Stimulated activated naive CD8-positive, alpha-beta T cell treated with anti-CD3 and anti-CD28 coated beads, Interleukin-15, Interleukin-2, amounts not matched to agents 100 U/mL and 50 U/mL, for 24 hours (primary cell): ENCODE measurements at regions not wholly inside any gene's neighbourhood (a gene's known extent, or its start where the extent isn't known, plus 50 kb on each side); places are given as distances from the start of the nearest gene placed in this dataset.

ENCODE experiments used
- ATAC-seq: fragments of 150-1000 bp; cut with Tn5 transposase; one replicate; pipeline ENCODE4 v1.10.0; 2021
- DNase-seq: peaks from one replicate; pipeline ENCODE4 v3.0.0; 2021

DNA sequence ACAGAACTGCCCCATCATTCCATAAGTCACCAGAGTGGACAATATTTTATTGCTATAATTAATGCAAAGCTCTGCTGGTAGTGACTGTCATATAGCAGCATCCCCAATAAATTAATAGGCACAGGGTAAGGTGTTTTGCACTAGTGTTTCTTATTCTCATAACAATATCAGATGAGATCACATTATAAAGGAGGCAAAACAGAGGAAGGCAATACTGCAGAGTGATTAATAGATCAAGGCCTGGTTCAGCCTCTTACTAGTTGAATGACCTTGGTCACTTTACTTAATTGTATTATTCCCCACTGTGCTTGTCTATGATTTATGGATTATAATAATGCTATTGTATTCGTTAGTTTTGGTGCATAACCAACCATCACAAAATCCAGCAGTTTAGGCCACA lies 784.8 kb downstream of the VRK1 start:
- no peak for DNase-seq
- ATAC-seq: no peak

DNA sequence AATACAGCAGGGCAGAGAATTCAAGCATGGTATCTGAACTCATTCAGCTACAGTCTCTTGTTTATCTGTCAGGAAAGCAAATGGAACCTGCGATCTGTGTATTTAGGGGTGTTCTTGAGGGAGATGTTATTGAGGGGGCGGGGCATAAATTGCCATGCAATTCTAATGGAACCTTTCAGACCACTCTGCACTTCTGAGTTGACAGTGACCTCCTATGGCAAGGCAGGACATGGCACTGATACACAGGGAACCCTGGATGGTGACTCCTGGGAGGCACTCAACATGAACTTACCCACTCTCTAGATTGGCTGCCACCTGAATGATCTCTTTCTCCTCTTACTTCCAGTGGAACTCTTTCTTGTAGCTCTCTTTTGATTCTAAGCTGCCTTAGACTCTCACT lies 787.3 kb downstream of the VRK1 start:
- DNase-seq (no peak), ATAC-seq (no peak)

DNA sequence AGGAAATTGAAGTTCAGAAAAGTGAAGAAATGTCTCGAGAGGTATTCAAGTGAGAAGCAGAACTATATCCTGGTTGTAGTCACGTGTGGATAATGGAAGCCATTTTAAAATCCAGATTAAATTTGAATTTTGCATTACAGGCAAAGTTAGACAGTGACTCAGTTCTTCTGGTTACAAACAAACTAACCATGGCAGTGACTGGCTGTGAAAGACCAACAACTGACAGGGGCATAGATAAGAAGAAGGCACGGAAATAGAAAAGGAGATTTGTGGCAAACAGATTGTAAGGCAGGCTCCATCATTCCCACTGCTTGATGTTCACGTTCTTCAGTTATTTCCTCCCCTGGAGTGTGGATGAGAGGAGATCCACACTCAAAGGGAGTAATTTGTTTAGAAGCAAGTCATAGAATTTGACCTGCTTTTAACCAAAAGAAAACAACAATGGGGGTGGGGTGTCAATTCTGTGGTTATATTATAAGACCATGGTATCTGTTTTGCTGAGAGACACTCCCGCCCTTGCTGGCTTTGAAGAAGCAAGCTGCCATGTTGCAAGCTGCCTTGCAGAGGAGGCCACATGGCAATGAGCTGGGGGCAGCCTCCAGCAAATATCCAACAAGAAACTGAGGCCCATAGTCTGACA lies 795.3 kb downstream of the VRK1 start:
- ATAC-seq (no peak), DNase-seq (no peak)

GRCh38 chr14:97594306-97594705 lies 797.1 kb downstream of the VRK1 start:
- DNase-seq (no peak), ATAC-seq (no peak)

- ATAC-seq: peak; percentile 69
- peak; percentile 30 for DNase-seq
Measured at GRCh38 chr14:97602438-97603117, 805.4 kb downstream of the VRK1 start.

GRCh38 chr14:97603201-97603600 lies 806.0 kb downstream of the VRK1 start:
- no peak for DNase-seq
- ATAC-seq: peak; percentile 85

DNA sequence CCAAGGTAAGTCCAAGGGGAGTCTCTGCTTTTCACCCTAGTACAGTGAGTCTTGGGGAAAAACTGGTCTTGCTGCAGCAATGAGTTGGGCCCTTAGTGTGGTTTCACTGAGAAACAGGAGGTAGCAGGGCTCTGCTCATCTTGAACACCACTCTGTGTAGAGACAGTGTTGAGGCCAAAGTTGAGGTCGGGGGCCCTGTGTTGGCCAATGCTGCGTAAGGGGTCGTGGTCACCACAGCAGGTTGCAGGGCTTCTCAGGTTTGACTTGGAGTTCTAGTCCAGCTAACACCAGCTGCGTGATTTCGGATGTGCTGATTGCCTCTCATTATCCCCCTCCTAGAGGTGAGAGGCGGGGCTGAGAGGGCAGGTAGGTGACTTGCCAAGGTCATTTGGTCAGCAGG lies 807.5 kb downstream of the VRK1 start:
- DNase-seq (no peak), ATAC-seq (no peak)

DNA sequence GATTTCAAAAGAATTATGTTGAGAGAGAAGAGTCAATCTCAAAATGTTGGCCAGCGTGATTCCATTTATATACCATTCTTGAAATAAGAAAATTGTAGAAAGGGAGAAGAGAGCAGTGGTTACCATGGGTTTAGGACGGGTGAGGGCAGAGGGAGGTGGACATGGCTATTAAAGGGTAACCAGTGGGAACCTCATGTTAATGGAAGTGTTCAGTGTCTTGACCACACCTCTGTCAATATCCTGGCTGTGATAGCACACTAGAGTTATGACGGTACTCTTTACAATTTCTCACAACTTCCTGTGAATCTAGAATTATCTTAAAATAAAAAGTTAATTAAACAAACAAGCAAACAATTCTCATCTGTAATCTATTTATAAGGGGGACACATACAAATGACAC lies 821.2 kb downstream of the VRK1 start:
- DNase-seq (no peak), ATAC-seq (no peak)

GRCh38 chr14:97618917-97619690 lies 821.9 kb downstream of the VRK1 start:
- no peak for ATAC-seq
- no peak for DNase-seq

DNA sequence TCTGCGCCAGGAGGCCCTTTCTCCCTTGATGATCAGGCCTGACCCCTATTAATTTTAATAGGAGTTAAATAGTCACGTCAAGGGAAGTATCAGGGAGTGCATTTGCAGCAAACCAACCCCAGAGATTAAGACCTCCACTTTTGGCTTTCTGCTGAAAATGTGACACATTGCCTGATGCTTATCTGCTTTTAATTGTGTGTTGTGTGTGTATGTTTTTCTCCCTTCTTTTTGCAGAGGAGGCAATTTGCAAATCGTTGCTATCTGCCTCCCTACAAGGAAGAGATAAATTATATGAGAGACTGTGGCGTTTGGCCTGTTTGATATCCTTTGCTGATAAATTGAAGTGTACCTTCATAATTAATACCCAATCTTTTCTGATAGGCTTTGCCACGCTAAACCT lies 822.9 kb downstream of the VRK1 start:
- DNase-seq (no peak), ATAC-seq (no peak)

- no peak for DNase-seq
- no peak for ATAC-seq
Measured at GRCh38 chr14:97624985-97625384, 827.8 kb downstream of the VRK1 start.

GRCh38 chr14:97625477-97625876 lies 828.3 kb downstream of the VRK1 start:
- DNase-seq: no peak
- no peak for ATAC-seq

DNA sequence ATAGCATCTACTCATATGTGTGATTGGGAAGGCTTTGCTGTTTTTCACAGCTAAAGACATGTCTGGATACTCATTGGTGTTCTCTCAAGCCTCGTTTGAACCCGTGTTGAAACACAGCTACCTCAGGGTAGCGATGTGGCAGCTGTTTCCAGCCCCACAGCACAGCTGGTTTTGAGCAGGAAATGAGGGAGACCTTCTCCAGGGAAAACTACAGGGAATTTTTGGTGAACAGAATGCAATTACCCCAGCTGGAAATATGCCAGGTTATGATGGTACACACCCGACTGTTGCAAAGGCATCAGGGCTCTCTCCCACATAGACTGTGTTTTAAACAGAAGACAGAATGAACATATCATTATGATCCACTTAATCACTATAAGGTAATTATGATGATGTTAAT lies 828.9 kb downstream of the VRK1 start:
- no peak for DNase-seq
- ATAC-seq: no peak

- ATAC-seq (no peak), DNase-seq (no peak)
Measured at GRCh38 chr14:97630249-97630648, 833.1 kb downstream of the VRK1 start.

GRCh38 chr14:97633131-97633738 lies 836.1 kb downstream of the VRK1 start:
- DNase-seq: no peak
- no peak for ATAC-seq

GRCh38 chr14:97634751-97635150 lies 837.6 kb downstream of the VRK1 start:
- peak; percentile 14 for DNase-seq
- ATAC-seq: no peak

DNA sequence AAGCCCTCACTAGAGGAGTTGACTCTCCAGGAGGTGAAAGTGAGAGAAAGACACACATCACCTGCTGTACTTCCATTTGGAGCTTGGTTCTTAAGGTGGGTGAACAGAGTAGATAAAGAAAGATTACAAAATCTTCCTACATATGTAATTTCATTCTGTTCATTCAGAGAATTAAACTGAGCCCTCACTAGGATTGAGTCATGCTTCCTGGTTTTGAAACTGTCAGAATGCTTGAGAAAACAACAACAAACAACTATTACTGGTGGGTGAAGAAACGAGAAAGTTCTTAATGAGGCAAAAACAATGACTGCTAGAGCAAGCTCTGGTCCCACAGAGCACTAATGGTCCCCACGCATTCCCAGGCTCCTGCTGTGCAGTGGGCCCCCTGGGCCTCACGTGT lies 841.7 kb downstream of the VRK1 start:
- ATAC-seq (no peak), DNase-seq (no peak)

DNA sequence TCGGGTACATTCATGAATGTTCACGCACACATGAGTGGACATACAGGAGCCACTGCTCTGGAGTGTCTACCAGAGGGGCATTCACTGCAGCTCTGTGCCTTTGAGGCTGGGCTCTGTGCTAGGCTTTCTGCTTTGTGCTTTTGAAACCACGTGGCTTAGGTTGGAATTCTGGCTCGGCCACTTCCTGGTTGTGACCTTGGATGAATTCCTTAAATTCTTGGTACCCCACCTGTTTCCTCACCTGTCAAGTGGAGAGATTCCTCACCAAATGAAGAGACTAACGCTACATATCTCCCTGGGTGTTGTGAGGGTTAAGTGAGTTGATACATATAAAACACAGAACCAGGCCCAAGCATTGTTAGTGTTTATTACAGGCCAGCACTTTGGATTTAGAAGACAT lies 842.8 kb downstream of the VRK1 start:
- DNase-seq (no peak), ATAC-seq (no peak)

- DNase-seq (no peak), ATAC-seq (no peak)
Measured at GRCh38 chr14:97641827-97642226, 844.6 kb downstream of the VRK1 start.

GRCh38 chr14:97642631-97643030 lies 845.4 kb downstream of the VRK1 start:
- ATAC-seq (no peak), DNase-seq (no peak)

DNA sequence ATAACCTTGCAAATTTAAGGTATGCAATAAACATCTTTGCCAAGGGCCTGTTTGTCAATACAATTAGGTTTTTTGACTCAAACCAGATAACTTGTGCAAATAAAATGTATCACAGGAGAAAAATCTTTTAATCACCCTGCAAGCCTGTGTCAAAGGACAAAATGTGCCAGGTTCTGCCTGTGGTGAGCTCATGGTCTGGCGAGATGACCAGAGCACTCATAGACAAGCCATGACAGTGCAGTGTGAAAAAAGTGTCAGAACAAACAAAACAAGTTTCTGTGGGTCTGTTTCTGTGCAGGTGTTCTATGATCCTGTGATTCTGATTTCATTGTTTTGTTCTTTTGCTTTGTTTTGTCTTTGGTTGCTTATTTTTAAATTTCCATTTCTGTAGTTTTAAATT lies 847.2 kb downstream of the VRK1 start:
- no peak for DNase-seq

GRCh38 chr14:97649752-97650151 lies 852.6 kb downstream of the VRK1 start:
- ATAC-seq (no peak), DNase-seq (no peak)

More for the DNA sequence above, 847.2 kb downstream of the VRK1 start:
- ATAC-seq: no peak
